OCI-LY7 (cell line): ENCODE measurements at regions not wholly inside any gene's neighbourhood (a gene's known extent, or its start where the extent isn't known, plus 50 kb on each side); places are given as distances from the start of the nearest gene placed in this dataset.

Experiments used
- BruUV-seq: library from RNA; stranded (reverse); fragments of 400-500 nt; replicated peaks from 2 replicates; lab custom pipeline; 2021; lab: Mats Ljungman, UMichigan
- CTCF ChIA-PET: fragments of 300-600 bp; sonication (Branson Sonifier 250); formaldehyde crosslinking; loops from one replicate; lab custom pipeline; 2022; ENCODE audit warnings: antibody characterized with exemption; ENCODE audit not compliant: unreplicated experiment; lab: Charles Lee
- POLR2A ChIA-PET: fragments of 300-600 bp; sonication (Branson Sonifier 250); formaldehyde crosslinking; loops from one replicate; lab custom pipeline; 2022; ENCODE audit warnings: antibody characterized with exemption; lab: Charles Lee
- DNase-seq: peaks from one replicate; pipeline ENCODE4 v3.0.0-alpha.2; 2015; ENCODE audit warnings: low spot score
- H2AFZ ChIP-seq: fragments of 200-600 bp; sonication (generic), shearing (Covaris generic); 2 replicates; pipeline ENCODE4 v1.6.1; 2014; ENCODE audit warnings: mild to moderate bottlenecking, antibody characterized with exemption, low read length, moderate library complexity
- H3K27ac ChIP-seq: fragments of 200-600 bp; sonication (generic); 2 replicates; pipeline ENCODE4 v1.5.1; 2014; ENCODE audit warnings: mixed run types, low read depth, mild to moderate bottlenecking, moderate library complexity, low read length, inconsistent platforms; ENCODE audit not compliant: poor library complexity, severe bottlenecking
- H3K36me3 ChIP-seq: fragments of 200-600 bp; sonication (generic); 2 replicates; pipeline ENCODE4 v1.6.1; 2014; ENCODE audit warnings: mild to moderate bottlenecking, antibody characterized with exemption, low read length, moderate library complexity, mixed read lengths; ENCODE audit not compliant: insufficient read depth
- H3K4me1 ChIP-seq: fragments of 200-600 bp; sonication (generic); 2 replicates; pipeline ENCODE4 v1.5.1; 2014; ENCODE audit warnings: mild to moderate bottlenecking, low read length; ENCODE audit not compliant: insufficient read depth, poor library complexity, severe bottlenecking
- H3K4me2 ChIP-seq: fragments of 200-600 bp; sonication (generic); 2 replicates; pipeline ENCODE4 v1.6.1; 2014; ENCODE audit warnings: mild to moderate bottlenecking, low read length
- H3K4me3 ChIP-seq: fragments of 200-600 bp; sonication (generic); 2 replicates; pipeline ENCODE4 v1.5.1; 2014; ENCODE audit warnings: mild to moderate bottlenecking, low read depth, low read length; ENCODE audit not compliant: poor library complexity, severe bottlenecking
- H3K79me2 ChIP-seq: fragments of 200-600 bp; sonication (generic); 2 replicates; pipeline ENCODE4 v1.6.1; 2016; ENCODE audit warnings: low read depth, mild to moderate bottlenecking, low read length, moderate library complexity, mixed read lengths; ENCODE audit not compliant: insufficient read depth
- H3K9me2 ChIP-seq: fragments of 200-600 bp; sonication (generic); 2 replicates; pipeline ENCODE4 v1.6.1; 2016; ENCODE audit warnings: mild to moderate bottlenecking, low read length, mixed read lengths; ENCODE audit not compliant: insufficient read depth
- H3K9me3 ChIP-seq: fragments of 200-600 bp; sonication (generic); 2 replicates; pipeline ENCODE4 v1.6.1; 2014; ENCODE audit warnings: mild to moderate bottlenecking, mixed run types, low read length, mixed read lengths
- H4K20me1 ChIP-seq: fragments of 200-600 bp; sonication (generic); 2 replicates; pipeline ENCODE4 v1.6.1; 2014; ENCODE audit warnings: mild to moderate bottlenecking, antibody characterized with exemption, low read length, moderate library complexity, mixed read lengths; ENCODE audit not compliant: insufficient read depth
- EZH2phosphoT487 ChIP-seq: fragments of 200-600 bp; sonication (generic); IDR thresholded peaks from 2 replicates; pipeline ENCODE4 v1.6.1; 2018; ENCODE audit warnings: low read depth, borderline replicate concordance, mild to moderate bottlenecking, mixed run types, antibody characterized with exemption, low read length, moderate library complexity, mixed read lengths
- intact Hi-C: fragments of 100-400 bp; cut with micrococcal nuclease; formaldehyde crosslinking; loops from one replicate; pipeline ENCODE4 v1.10.0; 2022; ENCODE audit not compliant: unreplicated experiment
- TF ChIP-seq, protein P1 (sequence below): fragments of 200-600 bp; sonication (generic); conservative IDR thresholded peaks from 2 replicates; pipeline ENCODE4 v1.5.1; 2014; ENCODE audit warnings: mild to moderate bottlenecking, antibody characterized with exemption, low read length, moderate library complexity, mixed read lengths

DNA sequence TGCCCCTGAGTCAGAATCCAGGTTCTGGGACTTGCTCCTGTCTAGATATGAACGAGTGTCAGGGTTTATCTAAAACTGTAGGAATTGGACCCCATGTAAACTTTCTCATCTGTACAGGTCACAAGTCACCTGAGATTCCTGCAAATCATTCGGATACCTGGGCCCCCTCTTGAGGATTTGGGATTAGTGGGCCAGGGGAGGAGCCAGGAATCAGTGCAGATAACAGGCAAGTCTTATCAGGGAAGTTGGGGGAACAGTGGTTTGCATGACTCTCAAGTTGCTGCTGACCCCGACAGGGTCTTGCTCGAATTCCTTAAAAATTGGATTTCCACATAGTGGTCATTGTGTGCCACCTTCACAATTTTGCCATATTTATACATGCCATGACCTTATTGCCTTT lies 188.4 kb upstream of the LYZL1 start:
- POLR2A ChIA-PET: no interaction called here
- no peak for DNase-seq
- no TSS peak for BruUV-seq
- Histone ChIP-seq H3K9me2 (no peaks in the 10 kb centered on the region), H3K27ac (no peak overlapping the region), H4K20me1 (no peaks in the 10 kb centered on the region), H2AFZ (no peak overlapping the region), H3K4me3 (no peak overlapping the region), H3K4me1 (no peaks in the 10 kb centered on the region), H3K79me2 (no peaks in the 10 kb centered on the region), H3K36me3 (no peaks in the 10 kb centered on the region), H3K4me2 (no peak overlapping the region), H3K9me3 (no peaks in the 10 kb centered on the region)
- intact Hi-C loops: no loop called here
- CTCF ChIA-PET: no interaction called here
- TF ChIP-seq, protein P1, sequence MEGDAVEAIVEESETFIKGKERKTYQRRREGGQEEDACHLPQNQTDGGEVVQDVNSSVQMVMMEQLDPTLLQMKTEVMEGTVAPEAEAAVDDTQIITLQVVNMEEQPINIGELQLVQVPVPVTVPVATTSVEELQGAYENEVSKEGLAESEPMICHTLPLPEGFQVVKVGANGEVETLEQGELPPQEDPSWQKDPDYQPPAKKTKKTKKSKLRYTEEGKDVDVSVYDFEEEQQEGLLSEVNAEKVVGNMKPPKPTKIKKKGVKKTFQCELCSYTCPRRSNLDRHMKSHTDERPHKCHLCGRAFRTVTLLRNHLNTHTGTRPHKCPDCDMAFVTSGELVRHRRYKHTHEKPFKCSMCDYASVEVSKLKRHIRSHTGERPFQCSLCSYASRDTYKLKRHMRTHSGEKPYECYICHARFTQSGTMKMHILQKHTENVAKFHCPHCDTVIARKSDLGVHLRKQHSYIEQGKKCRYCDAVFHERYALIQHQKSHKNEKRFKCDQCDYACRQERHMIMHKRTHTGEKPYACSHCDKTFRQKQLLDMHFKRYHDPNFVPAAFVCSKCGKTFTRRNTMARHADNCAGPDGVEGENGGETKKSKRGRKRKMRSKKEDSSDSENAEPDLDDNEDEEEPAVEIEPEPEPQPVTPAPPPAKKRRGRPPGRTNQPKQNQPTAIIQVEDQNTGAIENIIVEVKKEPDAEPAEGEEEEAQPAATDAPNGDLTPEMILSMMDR: no peak
- TF ChIP-seq EZH2phosphoT487: no peak

DNA sequence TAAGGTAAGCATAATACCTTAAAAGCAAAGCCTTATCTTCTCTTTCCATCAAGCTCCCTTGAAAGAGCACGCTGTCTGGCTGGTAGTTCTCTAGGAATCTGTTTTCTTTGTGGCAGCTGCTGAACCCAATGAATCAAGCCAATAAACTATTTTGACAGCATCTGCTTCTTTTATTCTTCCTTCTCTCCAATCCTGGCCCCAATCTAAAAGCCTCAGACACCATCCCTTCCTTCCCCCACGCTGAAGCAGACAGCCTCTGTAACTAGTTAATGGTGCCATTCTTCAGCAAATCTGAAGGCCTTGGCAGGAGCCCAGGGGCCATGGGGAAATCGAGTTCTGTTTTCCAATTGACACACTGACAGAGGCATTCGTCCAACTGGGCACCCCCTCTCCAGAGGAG lies 186.6 kb upstream of the LYZL1 start:
- POLR2A ChIA-PET: no interaction called here
- Histone ChIP-seq H3K4me1 (no peaks in the 10 kb centered on the region), H3K27ac (no peak overlapping the region), H3K79me2 (no peaks in the 10 kb centered on the region), H3K4me2 (no peak overlapping the region), H3K4me3 (no peak overlapping the region), H4K20me1 (no peaks in the 10 kb centered on the region), H3K36me3 (no peaks in the 10 kb centered on the region), H3K9me3 (no peaks in the 10 kb centered on the region), H3K9me2 (no peaks in the 10 kb centered on the region), H2AFZ (no peak overlapping the region)
- intact Hi-C loops: no loop called here
- TF ChIP-seq EZH2phosphoT487: no peak
- TF ChIP-seq, protein P1: no peak
- no TSS peak for BruUV-seq
- DNase-seq: no peak
- CTCF ChIA-PET: no interaction called here

DNA sequence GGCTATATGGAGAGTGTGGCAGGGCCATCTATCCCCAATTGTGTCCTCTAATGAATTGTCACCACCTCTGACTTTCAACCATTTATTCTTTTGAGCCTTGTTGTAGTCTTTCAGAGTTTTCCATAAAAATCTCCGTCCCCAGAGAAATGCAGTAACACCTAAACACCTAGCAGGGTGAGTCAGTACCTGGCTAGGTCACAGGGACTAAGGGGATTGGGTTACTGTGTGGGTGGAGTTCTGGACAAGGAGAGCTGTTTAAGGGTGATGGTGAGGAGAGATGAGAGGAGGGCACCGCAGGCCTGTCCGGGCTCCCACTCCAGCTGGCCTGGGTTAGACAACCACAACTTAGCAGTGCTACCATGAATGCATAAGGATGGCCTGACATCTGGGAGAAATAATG lies 186.2 kb upstream of the LYZL1 start:
- TF ChIP-seq EZH2phosphoT487: no peak
- TF ChIP-seq, protein P1: no peak
- Histone ChIP-seq H3K27ac (no peak overlapping the region), H3K4me3 (no peak overlapping the region), H2AFZ (no peak overlapping the region), H3K79me2 (no peaks in the 10 kb centered on the region), H3K9me2 (no peaks in the 10 kb centered on the region), H3K9me3 (no peaks in the 10 kb centered on the region), H4K20me1 (no peaks in the 10 kb centered on the region), H3K4me2 (no peak overlapping the region), H3K4me1 (no peaks in the 10 kb centered on the region), H3K36me3 (no peaks in the 10 kb centered on the region)
- no TSS peak for BruUV-seq
- ChIA-PET POLR2A (no interaction called here), CTCF (no interaction called here)
- intact Hi-C loops: no loop called here
- no peak for DNase-seq
